Fibroblast of lung (primary cell): ENCODE measurements at regions not wholly inside any gene's neighbourhood (a gene's known extent, or its start where the extent isn't known, plus 50 kb on each side); places are given as distances from the start of the nearest gene placed in this dataset.

Experiments used
- DNase-seq, 2 donors: peaks; one replicate each; pipeline versions ENCODE4 v3.0.0 to v3.0.0-alpha.2; 2010; ENCODE audit warnings: low read depth in 2 of 2
- H2AFZ ChIP-seq: 2 replicates; pipeline ENCODE4 v1.5.1; 2012; ENCODE audit warnings: low read length, control low read depth, inconsistent platforms
- H3K27ac ChIP-seq: 2 replicates; pipeline ENCODE4 v1.5.1; 2011; ENCODE audit warnings: low read length, control low read depth; ENCODE audit not compliant: insufficient read depth
- H3K27me3 ChIP-seq: 2 replicates; pipeline ENCODE4 v1.5.1; 2011; ENCODE audit warnings: mild to moderate bottlenecking, low read length; ENCODE audit not compliant: control insufficient read depth, insufficient read depth
- H3K36me3 ChIP-seq: 2 replicates; pipeline ENCODE4 v1.5.1; 2011; ENCODE audit warnings: low read length; ENCODE audit not compliant: control insufficient read depth, insufficient read depth
- H3K4me1 ChIP-seq: 2 replicates; pipeline ENCODE4 v1.5.1; 2011; ENCODE audit warnings: low read length; ENCODE audit not compliant: control insufficient read depth, insufficient read depth; ENCODE audit errors: extremely low read depth
- H3K4me2 ChIP-seq: 2 replicates; pipeline ENCODE4 v1.5.1; 2011; ENCODE audit warnings: low read length, control low read depth; ENCODE audit not compliant: insufficient read depth; ENCODE audit errors: extremely low read depth
- H3K4me3 ChIP-seq, 4 experiments: fragments of 200-600 bp in 1 of 4; sonication (generic) in 1 of 4; replicated peaks in 1 of 4; 2 replicates each; pipeline ENCODE4 v1.5.1; 2011 to 2016; ENCODE audit warnings: low read length in 4 of 4, low read depth in 3 of 4, mild to moderate bottlenecking in 3 of 4, control low read depth in 2 of 4, inconsistent platforms in 1 of 4, mixed read lengths in 1 of 4; ENCODE audit not compliant: insufficient read depth in 1 of 4; ENCODE audit errors: control extremely low read depth in 1 of 4
- H3K79me2 ChIP-seq: 2 replicates; pipeline ENCODE4 v1.5.1; 2012; ENCODE audit warnings: mild to moderate bottlenecking, low read length, inconsistent platforms; ENCODE audit not compliant: control insufficient read depth, insufficient read depth
- H3K9ac ChIP-seq: 2 replicates; pipeline ENCODE4 v1.5.1; 2011; ENCODE audit warnings: mild to moderate bottlenecking, low read length, control low read depth; ENCODE audit not compliant: insufficient read depth
- H3K9me3 ChIP-seq: 2 replicates; pipeline ENCODE4 v1.5.1; 2012; ENCODE audit warnings: low read depth, low read length; ENCODE audit not compliant: control insufficient read depth, insufficient read depth
- H4K20me1 ChIP-seq: 2 replicates; pipeline ENCODE4 v1.5.1; 2011; ENCODE audit warnings: low read length; ENCODE audit not compliant: control insufficient read depth, insufficient read depth; ENCODE audit errors: extremely low read depth
- EZH2 ChIP-seq: IDR thresholded peaks from 2 replicates; pipeline ENCODE4 v1.5.1; 2012; ENCODE audit warnings: low read length, control low read depth, mild to moderate bottlenecking; ENCODE audit errors: missing control alignments
- TF ChIP-seq, protein P1 (sequence below), 2 donors: IDR thresholded peaks in 1 of 2; conservative IDR thresholded peaks in 1 of 2; 1 replicate in 1 of 2; 2 replicates in 1 of 2; pipeline ENCODE4 v1.5.1; 2011 to 2012; ENCODE audit warnings: low read length in 2 of 2, control low read depth in 1 of 2, inconsistent platforms in 1 of 2, low read depth in 1 of 2, mild to moderate bottlenecking in 1 of 2

DNA sequence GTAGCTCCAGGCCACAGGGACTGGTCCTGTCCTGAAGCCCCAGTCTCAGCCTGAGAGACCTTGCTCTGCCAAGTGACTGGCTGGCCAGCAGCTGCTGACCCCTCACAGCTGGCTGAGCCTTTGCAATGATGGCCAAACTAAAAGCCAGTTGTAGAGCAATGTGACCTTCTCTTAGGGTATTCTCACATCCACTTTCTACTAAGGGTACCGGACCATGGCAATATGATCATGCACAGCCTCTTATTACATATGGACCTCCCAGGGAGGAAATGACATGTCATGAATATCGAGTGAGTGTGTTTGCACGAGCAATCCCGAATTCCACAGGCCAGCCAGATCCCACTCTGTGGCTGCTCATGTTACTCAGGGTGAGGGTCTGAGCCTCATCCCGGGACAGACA is 213.9 kb downstream of the VAPA start:
- Histone ChIP-seq H3K79me2 (no peaks in the 10 kb centered on the region), H3K4me2 (no peak overlapping the region), H3K36me3 (no peaks in the 10 kb centered on the region), H2AFZ (no peak overlapping the region), H4K20me1 (no peaks in the 10 kb centered on the region), H3K9me3 (no peaks in the 10 kb centered on the region), H3K4me1 (no peaks in the 10 kb centered on the region), H3K4me3 (no peak overlapping the region), H3K9ac (no peak overlapping the region), H3K27me3 (no peaks in the 10 kb centered on the region), H3K27ac (no peak overlapping the region)
- no peak for TF ChIP-seq EZH2
- TF ChIP-seq, protein P1, sequence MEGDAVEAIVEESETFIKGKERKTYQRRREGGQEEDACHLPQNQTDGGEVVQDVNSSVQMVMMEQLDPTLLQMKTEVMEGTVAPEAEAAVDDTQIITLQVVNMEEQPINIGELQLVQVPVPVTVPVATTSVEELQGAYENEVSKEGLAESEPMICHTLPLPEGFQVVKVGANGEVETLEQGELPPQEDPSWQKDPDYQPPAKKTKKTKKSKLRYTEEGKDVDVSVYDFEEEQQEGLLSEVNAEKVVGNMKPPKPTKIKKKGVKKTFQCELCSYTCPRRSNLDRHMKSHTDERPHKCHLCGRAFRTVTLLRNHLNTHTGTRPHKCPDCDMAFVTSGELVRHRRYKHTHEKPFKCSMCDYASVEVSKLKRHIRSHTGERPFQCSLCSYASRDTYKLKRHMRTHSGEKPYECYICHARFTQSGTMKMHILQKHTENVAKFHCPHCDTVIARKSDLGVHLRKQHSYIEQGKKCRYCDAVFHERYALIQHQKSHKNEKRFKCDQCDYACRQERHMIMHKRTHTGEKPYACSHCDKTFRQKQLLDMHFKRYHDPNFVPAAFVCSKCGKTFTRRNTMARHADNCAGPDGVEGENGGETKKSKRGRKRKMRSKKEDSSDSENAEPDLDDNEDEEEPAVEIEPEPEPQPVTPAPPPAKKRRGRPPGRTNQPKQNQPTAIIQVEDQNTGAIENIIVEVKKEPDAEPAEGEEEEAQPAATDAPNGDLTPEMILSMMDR (conservative IDR thresholded peaks at IDR 0.05 in 1 of 2, IDR thresholded peaks at IDR 0.05 in 1 of 2; ENCODE audit: low read depth in 1 of 2, low read length in 2 of 2), result no peak
- DNase-seq, result no peak

DNA sequence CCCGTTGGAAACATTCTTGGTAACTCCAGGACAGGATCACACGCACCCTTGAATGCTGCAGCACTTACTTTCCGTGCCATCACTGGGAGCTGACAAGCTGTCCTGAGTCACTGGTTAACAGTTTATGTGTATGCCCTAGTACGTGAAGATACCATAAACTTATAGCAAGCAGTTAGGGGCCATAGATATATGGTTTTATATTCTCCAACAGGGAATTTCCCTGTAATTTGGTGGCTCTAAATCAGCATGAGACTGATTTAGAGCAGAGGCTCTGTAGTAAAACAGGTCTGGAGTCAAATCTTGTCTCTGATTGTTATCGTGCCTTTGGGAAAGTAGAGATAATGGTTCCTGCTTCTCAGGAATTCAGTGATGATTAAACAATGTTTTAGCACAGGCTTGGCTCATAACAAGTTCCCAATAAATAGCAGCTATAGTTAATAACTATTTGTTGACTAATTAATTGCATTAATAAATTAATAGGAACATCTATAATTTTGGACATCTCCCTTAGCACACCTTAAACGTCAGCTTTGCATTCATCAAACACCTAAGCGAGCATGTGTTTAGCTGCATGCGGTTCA is 215.2 kb downstream of the VAPA start:
- Histone ChIP-seq H3K4me2 (no peak overlapping the region), H3K9ac (no peak overlapping the region), H3K4me3 (no peak overlapping the region), H3K4me1 (no peaks in the 10 kb centered on the region), H3K79me2 (no peaks in the 10 kb centered on the region), H4K20me1 (no peaks in the 10 kb centered on the region), H3K9me3 (no peaks in the 10 kb centered on the region), H3K27me3 (no peaks in the 10 kb centered on the region), H3K27ac (no peak overlapping the region), H2AFZ (no peak overlapping the region), H3K36me3 (no peaks in the 10 kb centered on the region)
- DNase-seq, result no peak
- no peak for TF ChIP-seq EZH2
- TF ChIP-seq, protein P1 (conservative IDR thresholded peaks at IDR 0.05 in 1 of 2, IDR thresholded peaks at IDR 0.05 in 1 of 2; ENCODE audit: low read depth in 1 of 2, low read length in 2 of 2), result no peak

DNA sequence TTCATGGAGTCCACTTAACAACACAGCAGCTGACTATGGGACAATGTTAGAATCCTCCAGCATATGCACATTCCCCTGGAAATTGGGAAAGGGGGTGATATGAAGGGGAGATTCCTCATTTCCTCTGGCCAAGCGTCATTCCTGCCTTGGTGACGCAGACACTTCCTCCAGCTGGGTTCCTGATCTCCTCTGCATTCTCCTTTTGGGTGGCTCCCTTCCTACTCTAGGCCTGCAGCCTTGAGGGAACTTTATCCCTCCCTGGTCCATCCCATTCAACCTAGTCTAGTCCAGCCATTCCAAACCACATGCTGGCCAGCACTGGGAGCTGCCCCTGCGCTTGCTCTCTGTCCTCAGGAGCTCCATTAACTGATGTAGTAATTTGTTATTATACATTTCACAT is 216.8 kb downstream of the VAPA start:
- Histone ChIP-seq H3K27ac (no peak overlapping the region), H3K79me2 (no peaks in the 10 kb centered on the region), H3K9me3 (no peaks in the 10 kb centered on the region), H4K20me1 (no peaks in the 10 kb centered on the region), H3K27me3 (no peaks in the 10 kb centered on the region), H3K9ac (no peak overlapping the region), H3K4me3 (no peak overlapping the region), H3K4me2 (no peak overlapping the region), H3K36me3 (no peaks in the 10 kb centered on the region), H3K4me1 (no peaks in the 10 kb centered on the region), H2AFZ (no peak overlapping the region)
- TF ChIP-seq EZH2, result no peak
- TF ChIP-seq, protein P1 (conservative IDR thresholded peaks at IDR 0.05 in 1 of 2, IDR thresholded peaks at IDR 0.05 in 1 of 2; ENCODE audit: low read depth in 1 of 2, low read length in 2 of 2), result no peak
- no peak for DNase-seq
